Stimulated activated naive CD8-positive, alpha-beta T cell treated with anti-CD3 and anti-CD28 coated beads, Interleukin-15, amount 100 ng/mL, for 72 hours (primary cell): ENCODE measurements at regions not wholly inside any gene's neighbourhood (a gene's known extent, or its start where the extent isn't known, plus 50 kb on each side); places are given as distances from the start of the nearest gene placed in this dataset.

Experiments
- ATAC-seq: fragments of 150-1000 bp; cut with Tn5 transposase; 2 replicates; pipeline ENCODE4 v1.10.0; 2021; ENCODE audit warnings: mild to moderate bottlenecking, moderate library complexity
- DNase-seq, 2 donors: peaks; one replicate each; pipeline ENCODE4 v3.0.0; 2021 to 2022
- H3K27ac Mint-ChIP-seq, 2 donors: one replicate each; pipeline ENCODE4 v1.8.0; 2022; ENCODE audit warnings: mild to moderate bottlenecking in 2 of 2, mixed read lengths in 2 of 2, moderate library complexity in 2 of 2
- H3K27me3 Mint-ChIP-seq: one replicate; pipeline ENCODE4 v1.8.0; 2022; ENCODE audit warnings: mixed read lengths
- H3K4me1 Mint-ChIP-seq: one replicate; pipeline ENCODE4 v1.8.0; 2022; ENCODE audit warnings: mild to moderate bottlenecking, mixed read lengths
- H3K4me3 Mint-ChIP-seq, 2 donors: one replicate each; pipeline ENCODE4 v1.8.0; 2022; ENCODE audit warnings: mild to moderate bottlenecking in 2 of 2, mixed read lengths in 2 of 2, moderate library complexity in 1 of 2
- H3K9me3 Mint-ChIP-seq, 2 donors: one replicate each; pipeline ENCODE4 v1.8.0; 2022; ENCODE audit warnings: mixed read lengths in 2 of 2

GRCh38 chr22:33221568-33221967, 163.4 kb upstream of the SYN3 start:
- H3K9me3 Mint-ChIP-seq = peaks cover 6% of the 10 kb centered on the region in 2 donors
- no peaks in the 10 kb centered on the region for H3K4me1 Mint-ChIP-seq
- H3K27me3 Mint-ChIP-seq = peaks cover 7% of the 10 kb centered on the region
- DNase-seq (no peak), ATAC-seq (no peak)
- no peak overlapping the region for H3K27ac Mint-ChIP-seq
- no peak overlapping the region for H3K4me3 Mint-ChIP-seq

DNA sequence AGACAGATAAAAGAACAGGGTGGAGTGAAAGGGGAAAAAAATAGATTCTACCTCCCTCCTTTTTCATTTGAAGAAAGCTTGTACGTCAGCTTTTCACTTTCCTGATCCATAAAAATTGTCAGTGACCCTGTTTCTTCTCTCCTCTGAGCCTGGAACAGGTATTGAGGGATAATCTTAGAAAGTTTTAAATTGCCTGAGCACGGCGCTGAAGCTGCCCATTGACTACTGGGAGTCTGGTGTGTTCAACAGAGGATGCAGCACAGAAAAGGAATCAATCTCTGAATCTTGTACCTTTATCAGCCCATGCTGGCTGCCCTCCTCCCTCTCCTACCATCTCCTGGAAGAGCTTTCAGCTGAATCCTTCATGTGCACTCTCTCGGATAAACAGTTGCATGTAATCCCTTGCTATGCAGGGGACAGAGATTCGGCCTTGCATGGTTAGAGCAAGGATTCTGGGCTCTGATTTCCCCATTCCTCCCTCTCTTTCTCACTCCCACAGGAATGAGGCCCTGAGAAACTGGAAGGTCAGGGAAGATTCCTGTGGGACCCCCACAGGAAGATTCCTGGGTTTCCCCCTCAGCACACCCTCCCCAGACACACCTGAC, 162.4 kb upstream of the SYN3 start:
- H3K4me1 Mint-ChIP-seq = no peaks in the 10 kb centered on the region
- H3K27me3 Mint-ChIP-seq = peaks cover 7% of the 10 kb centered on the region
- H3K4me3 Mint-ChIP-seq = no peak overlapping the region

DNA sequence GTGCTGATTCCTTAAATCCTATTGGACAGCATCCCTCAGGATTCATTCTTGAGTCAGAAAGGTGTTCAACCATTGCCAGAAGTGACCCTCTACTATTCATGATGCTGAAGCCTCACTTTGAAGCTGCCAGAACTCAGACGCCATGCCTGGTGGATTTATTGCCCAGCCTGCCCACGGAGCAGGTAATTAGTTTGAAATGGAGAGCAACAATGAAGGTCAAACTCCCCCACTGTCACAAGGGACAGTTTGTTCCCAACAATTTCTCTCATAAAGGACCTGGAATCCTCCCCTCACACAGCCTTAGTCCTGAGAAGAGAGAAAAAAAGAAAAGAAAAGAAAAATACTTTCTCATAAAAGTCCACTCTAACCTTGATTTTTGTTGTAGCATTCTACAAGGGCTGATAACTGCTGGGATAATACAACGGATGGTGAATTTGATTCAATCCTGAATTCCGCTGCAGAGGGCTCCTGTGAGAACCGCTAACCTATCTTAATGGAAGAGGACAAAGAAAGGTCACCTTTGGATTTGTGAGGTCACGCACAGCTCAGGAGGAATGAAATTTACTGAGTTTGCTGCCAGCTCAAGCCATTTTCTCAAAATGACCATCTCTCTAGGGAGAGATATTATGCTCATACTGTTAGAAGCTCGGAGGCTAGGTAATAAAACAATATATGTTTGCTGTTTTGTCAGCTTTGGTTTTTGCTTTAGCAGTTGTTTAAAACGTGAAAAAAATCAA, 161.6 kb upstream of the SYN3 start:
- Mint-ChIP-seq H3K4me1 (no peaks in the 10 kb centered on the region), H3K9me3 (no peaks in the 10 kb centered on the region), H3K27me3 (peaks cover 7% of the 10 kb centered on the region), H3K27ac (no peak overlapping the region), H3K4me3 (no peak overlapping the region)
- ATAC-seq (no peak), DNase-seq (no peak)

More for the DNA sequence above, 162.4 kb upstream of the SYN3 start:
- Mint-ChIP-seq H3K27ac (no peak overlapping the region), H3K9me3 (no peaks in the 10 kb centered on the region)
- DNase-seq (no peak), ATAC-seq (no peak)

- Mint-ChIP-seq H3K4me3 (no peak overlapping the region), H3K27ac (no peak overlapping the region), H3K9me3 (no peaks in the 10 kb centered on the region), H3K4me1 (no peaks in the 10 kb centered on the region), H3K27me3 (peaks cover 6% of the 10 kb centered on the region)
- no peak for DNase-seq
- no peak for ATAC-seq
These were observed 155.3 kb upstream of the SYN3 start for GRCh38 chr22:33213383-33214075.

DNA sequence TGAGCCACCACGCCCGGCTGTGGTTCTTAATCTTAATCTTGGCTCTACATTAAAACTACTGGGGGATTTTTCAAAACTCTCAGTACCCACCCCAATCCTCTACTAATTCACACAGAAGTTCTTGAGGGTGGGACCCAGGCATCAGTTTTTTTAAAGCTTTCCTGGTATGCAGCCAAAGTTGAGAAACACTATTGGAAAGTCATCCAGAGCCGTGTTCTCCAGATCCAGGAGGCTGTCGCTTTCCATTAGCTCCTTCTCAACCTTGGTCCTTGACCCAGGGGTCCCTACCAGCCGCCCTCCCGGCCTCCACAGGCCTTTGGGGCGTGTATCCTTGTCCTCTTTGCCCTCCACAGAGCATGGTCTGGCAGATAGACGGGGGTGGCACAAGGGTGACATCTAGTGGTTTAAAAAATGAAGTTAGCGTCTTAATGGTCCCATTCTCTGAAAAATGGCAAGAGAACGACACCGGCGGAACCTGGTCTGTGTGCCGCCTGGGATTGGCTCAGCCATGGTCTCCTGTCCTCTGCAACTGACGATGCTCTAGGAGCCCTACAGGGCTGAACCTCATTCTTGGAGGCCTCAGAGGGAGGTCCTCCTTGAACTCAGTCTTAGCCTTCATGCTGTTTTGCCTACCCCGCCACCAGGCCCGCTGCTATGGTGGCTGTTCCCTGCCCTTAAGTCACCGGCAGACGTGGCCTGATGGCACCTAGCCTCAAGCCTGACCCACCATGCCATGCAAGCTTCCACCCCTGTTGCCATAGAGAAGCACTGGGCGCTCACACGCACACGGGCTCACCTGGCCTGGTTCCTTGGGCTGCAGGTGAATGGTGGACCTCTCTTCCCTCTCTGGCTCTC, 152.0 kb upstream of the SYN3 start:
- Mint-ChIP-seq H3K27ac (no peak overlapping the region), H3K9me3 (no peaks in the 10 kb centered on the region), H3K4me1 (no peaks in the 10 kb centered on the region), H3K4me3 (no peak overlapping the region), H3K27me3 (peaks cover 18% of the 10 kb centered on the region)
- ATAC-seq = peak; percentile 62
- DNase-seq = peak; percentile 17 to 19

DNA sequence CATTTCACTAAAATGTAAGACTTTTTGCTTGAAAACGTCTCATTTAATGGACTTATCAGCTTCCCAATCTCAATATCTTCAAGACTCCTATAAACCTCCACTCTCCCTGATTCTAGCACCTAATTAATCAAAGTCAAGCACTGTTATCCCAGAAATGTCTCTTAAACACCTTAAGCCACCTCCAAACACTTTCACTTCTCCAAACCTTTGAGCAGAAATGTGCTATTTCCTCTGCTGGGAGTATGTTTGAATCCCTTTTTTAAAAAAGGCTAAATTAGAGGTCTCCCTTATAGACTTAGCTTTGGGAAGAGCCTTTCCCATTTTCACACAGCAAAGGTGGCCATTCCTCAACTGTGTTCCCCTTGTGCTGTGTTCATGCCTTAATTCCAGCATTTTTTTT, 146.2 kb upstream of the SYN3 start:
- Mint-ChIP-seq H3K9me3 (no peaks in the 10 kb centered on the region), H3K4me1 (no peaks in the 10 kb centered on the region), H3K4me3 (no peak overlapping the region), H3K27me3 (peaks cover 54% of the 10 kb centered on the region), H3K27ac (no peak overlapping the region)
- DNase-seq (no peak), ATAC-seq (no peak)

- Mint-ChIP-seq H3K27me3 (peaks cover 56% of the 10 kb centered on the region), H3K4me3 (no peak overlapping the region), H3K27ac (no peak overlapping the region), H3K9me3 (no peaks in the 10 kb centered on the region), H3K4me1 (no peaks in the 10 kb centered on the region)
- ATAC-seq = no peak
- no peak for DNase-seq
These were observed 144.3 kb upstream of the SYN3 start for GRCh38 chr22:33202455-33202854.

DNA sequence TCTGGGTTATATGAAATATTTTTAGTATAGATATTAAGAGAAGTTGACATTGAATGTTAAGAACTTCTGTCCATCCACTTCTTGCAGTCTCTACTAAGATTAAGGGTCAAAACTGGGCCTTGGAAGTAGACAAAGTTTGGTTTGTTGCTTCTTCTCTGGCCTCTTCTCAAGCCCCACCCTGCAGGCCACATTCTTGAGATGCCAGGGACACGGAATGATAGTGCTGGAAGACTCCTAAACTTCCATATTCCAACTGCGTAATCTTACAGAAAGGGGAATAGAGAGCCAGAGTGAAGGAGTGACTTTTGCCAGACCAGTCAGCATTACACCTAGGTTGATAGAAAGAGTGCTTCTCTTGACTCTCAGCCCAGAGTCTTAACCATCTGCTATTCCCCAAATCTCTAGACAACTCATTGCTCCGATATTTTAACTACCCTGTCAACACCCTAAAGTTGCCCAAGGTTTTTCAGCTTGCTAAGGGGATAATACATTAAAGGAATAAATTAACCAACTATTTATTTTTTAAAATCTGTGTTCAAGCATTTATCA, 136.4 kb upstream of the SYN3 start:
- Mint-ChIP-seq H3K4me1 (no peaks in the 10 kb centered on the region), H3K27me3 (peaks cover 23% of the 10 kb centered on the region), H3K9me3 (no peaks in the 10 kb centered on the region), H3K27ac (no peak overlapping the region), H3K4me3 (no peak overlapping the region)
- no peak for ATAC-seq
- no peak for DNase-seq

DNA sequence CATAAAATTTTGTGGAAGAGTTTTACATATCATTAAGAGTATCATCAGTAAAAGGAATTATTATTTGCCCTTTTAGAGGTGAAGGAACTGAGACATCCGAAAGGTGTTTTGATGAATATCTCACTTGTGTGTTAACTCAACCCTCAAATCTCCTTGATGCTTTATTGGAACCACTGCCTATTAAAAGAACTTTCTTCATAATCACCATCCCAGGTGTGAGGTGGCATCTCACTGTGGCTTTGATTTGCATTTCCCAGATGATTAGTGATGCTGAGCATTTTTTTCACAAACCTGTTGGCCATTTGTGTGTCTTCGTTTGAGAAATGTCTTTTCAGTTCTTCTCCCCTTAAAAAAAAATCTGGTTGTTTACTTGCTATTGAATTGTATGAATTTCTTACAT, 134.0 kb upstream of the SYN3 start:
- no peak for DNase-seq
- Mint-ChIP-seq H3K4me1 (no peaks in the 10 kb centered on the region), H3K27me3 (peaks cover 15% of the 10 kb centered on the region), H3K27ac (no peak overlapping the region), H3K4me3 (no peak overlapping the region), H3K9me3 (peaks cover 0 to 4% of the 10 kb centered on the region in 2 donors)
- ATAC-seq = no peak

- no peak for DNase-seq
- H3K9me3 Mint-ChIP-seq = peaks cover 0 to 6% of the 10 kb centered on the region in 2 donors
- no peak for ATAC-seq
- H3K27me3 Mint-ChIP-seq = peaks cover 17% of the 10 kb centered on the region
- H3K4me3 Mint-ChIP-seq = no peak overlapping the region
- peak overlapping the region in 1 of 2 donors; percentile 5 for H3K27ac Mint-ChIP-seq
- H3K4me1 Mint-ChIP-seq = no peaks in the 10 kb centered on the region
These were observed 130.1 kb upstream of the SYN3 start for GRCh38 chr22:33188326-33188725.

DNA sequence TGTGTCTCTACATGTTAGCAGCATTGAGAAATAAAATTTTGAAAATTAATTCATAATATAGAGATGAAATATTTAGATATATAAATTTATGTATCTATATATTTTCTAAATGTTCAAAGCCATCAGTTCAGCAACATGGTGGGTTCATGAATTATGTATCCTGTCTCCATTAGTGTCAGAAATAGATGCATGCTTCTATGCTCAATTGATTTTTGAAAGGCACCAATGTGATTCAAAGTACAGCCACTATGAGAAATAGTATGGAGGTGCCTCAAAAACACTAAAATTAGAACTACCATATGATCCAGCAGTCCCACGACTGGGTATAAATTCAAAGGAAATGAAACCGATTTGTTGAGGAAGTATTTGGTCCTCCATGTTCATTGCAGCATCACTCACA, 128.6 kb upstream of the SYN3 start:
- peak overlapping the region in 1 of 2 donors; percentile 86 for H3K27ac Mint-ChIP-seq
- ATAC-seq = no peak

GRCh38 chr22:33180356-33180755, 122.2 kb upstream of the SYN3 start:
- H3K27ac Mint-ChIP-seq = no peak overlapping the region
- DNase-seq (no peak), ATAC-seq (no peak)
- H3K4me3 Mint-ChIP-seq = no peak overlapping the region
- H3K9me3 Mint-ChIP-seq = peaks cover 0 to 4% of the 10 kb centered on the region in 2 donors
- H3K4me1 Mint-ChIP-seq = no peaks in the 10 kb centered on the region
- peaks cover 17% of the 10 kb centered on the region for H3K27me3 Mint-ChIP-seq

More for the DNA sequence above, 128.6 kb upstream of the SYN3 start:
- no peak overlapping the region for H3K4me3 Mint-ChIP-seq
- peaks cover 0 to 10% of the 10 kb centered on the region in 2 donors for H3K9me3 Mint-ChIP-seq
- no peak for DNase-seq
- H3K4me1 Mint-ChIP-seq = no peaks in the 10 kb centered on the region
- peaks cover 18% of the 10 kb centered on the region for H3K27me3 Mint-ChIP-seq

DNA sequence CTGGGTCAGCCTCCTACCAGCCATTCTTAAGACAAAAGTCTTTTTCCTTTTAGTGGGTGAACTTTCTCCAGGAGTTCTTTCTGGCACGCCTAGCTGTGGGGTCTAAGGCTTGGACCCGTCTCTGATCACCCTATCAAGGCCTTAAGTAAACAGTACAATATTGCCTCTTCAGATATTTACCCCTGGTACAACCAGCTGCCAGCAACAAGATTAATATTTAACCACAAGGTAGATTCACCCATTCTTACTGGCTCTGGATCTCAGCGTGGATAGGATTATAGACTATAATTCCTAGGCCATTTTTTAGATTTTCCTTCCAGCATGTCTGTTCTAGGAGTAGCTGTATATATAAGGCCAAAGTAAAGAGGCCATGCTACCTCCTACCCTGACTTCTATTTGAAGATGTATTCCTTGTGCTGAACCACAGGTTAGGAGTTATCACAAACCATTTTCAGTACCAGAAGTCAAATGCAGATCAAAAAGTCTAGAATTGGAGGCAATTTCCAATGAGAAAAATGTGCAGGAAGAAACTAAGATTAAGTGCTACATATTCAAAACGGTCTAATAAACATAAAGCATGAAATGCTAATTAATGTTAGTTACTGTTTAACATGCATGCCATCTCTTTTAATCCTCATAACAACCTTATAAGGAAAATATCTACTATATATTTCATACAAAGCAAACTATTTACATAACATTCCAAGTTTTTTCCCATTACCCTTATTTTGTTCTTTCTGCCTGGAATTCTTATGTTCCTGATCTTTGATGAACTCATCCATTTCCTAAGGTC, 110.0 kb upstream of the SYN3 start:
- no peaks in the 10 kb centered on the region for H3K4me1 Mint-ChIP-seq
- H3K27ac Mint-ChIP-seq = no peak overlapping the region
- ATAC-seq (no peak), DNase-seq (no peak)
- H3K9me3 Mint-ChIP-seq = peaks cover 5 to 6% of the 10 kb centered on the region in 2 donors
- peaks cover 12% of the 10 kb centered on the region for H3K27me3 Mint-ChIP-seq
- no peak overlapping the region for H3K4me3 Mint-ChIP-seq

- Mint-ChIP-seq H3K4me1 (no peaks in the 10 kb centered on the region), H3K9me3 (peaks cover 5 to 6% of the 10 kb centered on the region in 2 donors), H3K4me3 (no peak overlapping the region), H3K27me3 (peaks cover 9% of the 10 kb centered on the region), H3K27ac (no peak overlapping the region)
- no peak for DNase-seq
- ATAC-seq = no peak
These were observed 108.0 kb upstream of the SYN3 start for GRCh38 chr22:33166206-33166605.
